Left kidney (tissue), 1 donor: ENCODE measurements at regions not wholly inside any gene's neighbourhood (a gene's known extent, or its start where the extent isn't known, plus 50 kb on each side); places are given as distances from the start of the nearest gene placed in this dataset.

Source experiments
- DNase-seq: peaks from one replicate; pipeline ENCODE4 v3.0.0-alpha.2; 2013

GRCh38 chr9:105861972-105862371 is 167.6 kb downstream of the TMEM38B start:
- DNase-seq = no peak

GRCh38 chr9:105864248-105864898 is 170.0 kb downstream of the TMEM38B start:
- no peak for DNase-seq

GRCh38 chr9:105865285-105865684 is 170.9 kb downstream of the TMEM38B start:
- DNase-seq = no peak

GRCh38 chr9:105871540-105871939 is 177.2 kb downstream of the TMEM38B start:
- DNase-seq = no peak

GRCh38 chr9:105873801-105874200 is 179.5 kb downstream of the TMEM38B start:
- DNase-seq = no peak

- no peak for DNase-seq
Observed at GRCh38 chr9:105877721-105878120, 183.4 kb downstream of the TMEM38B start.

GRCh38 chr9:105879181-105879580 is 184.8 kb downstream of the TMEM38B start:
- DNase-seq = no peak

- DNase-seq = no peak
Observed at GRCh38 chr9:105880517-105880916, 186.2 kb downstream of the TMEM38B start.

- DNase-seq = no peak
Observed at GRCh38 chr9:105881021-105881420, 186.7 kb downstream of the TMEM38B start.

- DNase-seq = peak; percentile 60
Observed at GRCh38 chr9:105881654-105882349, 187.5 kb downstream of the TMEM38B start.

- no peak for DNase-seq
Observed at GRCh38 chr9:105883847-105884246, 189.5 kb downstream of the TMEM38B start.

- no peak for DNase-seq
Observed at GRCh38 chr9:105884416-105884815, 190.1 kb downstream of the TMEM38B start.

GRCh38 chr9:105886136-105886535 is 191.8 kb downstream of the TMEM38B start:
- no peak for DNase-seq

GRCh38 chr9:105887679-105888078 is 193.3 kb downstream of the TMEM38B start:
- no peak for DNase-seq

GRCh38 chr9:105890046-105890822 is 195.9 kb downstream of the TMEM38B start:
- no peak for DNase-seq

GRCh38 chr9:105900123-105900522 is 205.8 kb downstream of the TMEM38B start:
- DNase-seq = no peak

GRCh38 chr9:105901514-105902109 is 207.3 kb downstream of the TMEM38B start:
- peak; percentile 67 for DNase-seq

GRCh38 chr9:105908069-105908468 is 213.7 kb downstream of the TMEM38B start:
- no peak for DNase-seq

- DNase-seq = no peak
Observed at GRCh38 chr9:105911104-105911911, 217.0 kb downstream of the TMEM38B start.

- no peak for DNase-seq
Observed at GRCh38 chr9:105912157-105912862, 218.0 kb downstream of the TMEM38B start.

GRCh38 chr9:105912863-105913516 is 218.6 kb downstream of the TMEM38B start:
- no peak for DNase-seq
